Ectodermal cell (in vitro differentiated cells): ENCODE measurements at regions not wholly inside any gene's neighbourhood (a gene's known extent, or its start where the extent isn't known, plus 50 kb on each side); places are given as distances from the start of the nearest gene placed in this dataset.

Experiments used
- H3K27ac ChIP-seq: 2 replicates; pipeline ENCODE4 v1.7.0; 2013; ENCODE audit warnings: mild to moderate bottlenecking, low read depth, low read length; ENCODE audit not compliant: insufficient read depth, poor library complexity, severe bottlenecking
- H3K27me3 ChIP-seq: 2 replicates; pipeline ENCODE4 v1.7.0; 2013; ENCODE audit warnings: mild to moderate bottlenecking, low read length; ENCODE audit not compliant: insufficient read depth, control insufficient read depth, poor library complexity, severe bottlenecking
- H3K36me3 ChIP-seq: one replicate; pipeline ENCODE4 v1.7.0; 2013; ENCODE audit warnings: low read length; ENCODE audit not compliant: control insufficient read depth, insufficient read depth
- H3K4me1 ChIP-seq: one replicate; pipeline ENCODE4 v1.7.0; 2013; ENCODE audit warnings: low read length; ENCODE audit not compliant: control insufficient read depth, insufficient read depth
- H3K4me3 ChIP-seq: 2 replicates; pipeline ENCODE4 v1.7.0; 2013; ENCODE audit warnings: low read depth, low read length, control low read depth; ENCODE audit not compliant: insufficient read depth
- H3K9me3 ChIP-seq: 2 replicates; pipeline ENCODE4 v1.7.0; 2013; ENCODE audit warnings: mild to moderate bottlenecking, low read length, moderate library complexity; ENCODE audit not compliant: control insufficient read depth
- WGBS, 2 experiments: methylation state at CpG; one replicate each; pipeline ENCODE4 v1.1.7; 2013; ENCODE audit warnings: missing lambda C conversion rate in 2 of 2; 5-methylcytosine and 5-hydroxymethylcytosine counted together

GRCh38 chr3:3586336-3586735, 212.9 kb upstream of the LRRN1 start:
- Histone ChIP-seq H3K27ac (no peak overlapping the region), H3K27me3 (no peaks in the 10 kb centered on the region), H3K4me3 (no peak overlapping the region), H3K4me1 (peaks cover 4% of the 10 kb centered on the region), H3K36me3 (no peaks in the 10 kb centered on the region), H3K9me3 (no peaks in the 10 kb centered on the region)
- WGBS, 2 experiments, result 90% methylated on average over 3 of the region's 3 CpGs

GRCh38 chr3:3579658-3580057, 219.6 kb upstream of the LRRN1 start:
- Histone ChIP-seq H3K27me3 (no peaks in the 10 kb centered on the region), H3K36me3 (no peaks in the 10 kb centered on the region), H3K4me3 (no peak overlapping the region), H3K9me3 (no peaks in the 10 kb centered on the region), H3K4me1 (no peaks in the 10 kb centered on the region), H3K27ac (no peak overlapping the region)
- 99 to 100% methylated on average over 2 of the region's 2 CpGs for WGBS, 2 experiments

- H3K4me1 ChIP-seq, result no peaks in the 10 kb centered on the region
- no peaks in the 10 kb centered on the region for H3K36me3 ChIP-seq
- H3K9me3 ChIP-seq, result no peaks in the 10 kb centered on the region
- 94 to 98% methylated on average over 4 of the region's 4 CpGs for WGBS, 2 experiments
- no peaks in the 10 kb centered on the region for H3K27me3 ChIP-seq
- H3K4me3 ChIP-seq, result no peak overlapping the region
- H3K27ac ChIP-seq, result no peak overlapping the region
Observed at GRCh38 chr3:3578718-3579117, 220.5 kb upstream of the LRRN1 start.

- no peak overlapping the region for H3K4me3 ChIP-seq
- H3K9me3 ChIP-seq, result no peaks in the 10 kb centered on the region
- WGBS, 2 experiments, result 91% methylated on average over 13 of the region's 13 CpGs
- no peak overlapping the region for H3K27ac ChIP-seq
- no peaks in the 10 kb centered on the region for H3K4me1 ChIP-seq
- no peaks in the 10 kb centered on the region for H3K27me3 ChIP-seq
- no peaks in the 10 kb centered on the region for H3K36me3 ChIP-seq
Observed at GRCh38 chr3:3577823-3578222, 221.4 kb upstream of the LRRN1 start.

GRCh38 chr3:3573341-3573740, 225.9 kb upstream of the LRRN1 start:
- Histone ChIP-seq H3K27me3 (no peaks in the 10 kb centered on the region), H3K9me3 (no peaks in the 10 kb centered on the region), H3K27ac (no peak overlapping the region), H3K36me3 (no peaks in the 10 kb centered on the region), H3K4me1 (no peaks in the 10 kb centered on the region), H3K4me3 (no peak overlapping the region)
- WGBS, 2 experiments, result 100% methylated on average over 1 of the region's 1 CpG

- Histone ChIP-seq H3K27ac (no peak overlapping the region), H3K4me3 (no peak overlapping the region), H3K36me3 (no peaks in the 10 kb centered on the region), H3K27me3 (no peaks in the 10 kb centered on the region), H3K4me1 (no peaks in the 10 kb centered on the region), H3K9me3 (no peaks in the 10 kb centered on the region)
- WGBS, 2 experiments, result 88 to 91% methylated on average over 1 to 3 of the region's 4 CpGs
Observed at GRCh38 chr3:3560591-3561311, 238.5 kb upstream of the LRRN1 start.

GRCh38 chr3:3559786-3560185, 239.4 kb upstream of the LRRN1 start:
- WGBS, 2 experiments, result 87 to 90% methylated on average over 2 of the region's 2 CpGs
- Histone ChIP-seq H3K27ac (no peak overlapping the region), H3K4me3 (no peak overlapping the region), H3K4me1 (no peaks in the 10 kb centered on the region), H3K36me3 (no peaks in the 10 kb centered on the region), H3K9me3 (no peaks in the 10 kb centered on the region), H3K27me3 (no peaks in the 10 kb centered on the region)

- no peak overlapping the region for H3K27ac ChIP-seq
- no peaks in the 10 kb centered on the region for H3K27me3 ChIP-seq
- no peaks in the 10 kb centered on the region for H3K36me3 ChIP-seq
- WGBS, 2 experiments, result 86 to 92% methylated on average over 1 to 3 of the region's 3 CpGs
- H3K4me3 ChIP-seq, result no peak overlapping the region
- no peaks in the 10 kb centered on the region for H3K4me1 ChIP-seq
- peaks cover 2% of the 10 kb centered on the region for H3K9me3 ChIP-seq
Observed at GRCh38 chr3:3556078-3556477, 243.2 kb upstream of the LRRN1 start.

GRCh38 chr3:3553236-3553635, 246.0 kb upstream of the LRRN1 start:
- H3K27ac ChIP-seq, result no peak overlapping the region
- no peak overlapping the region for H3K4me3 ChIP-seq
- 95 to 98% methylated on average over 6 of the region's 6 CpGs for WGBS, 2 experiments
- H3K9me3 ChIP-seq, result peaks cover 2% of the 10 kb centered on the region
- no peaks in the 10 kb centered on the region for H3K4me1 ChIP-seq
- no peaks in the 10 kb centered on the region for H3K36me3 ChIP-seq
- no peaks in the 10 kb centered on the region for H3K27me3 ChIP-seq

GRCh38 chr3:3552761-3553160, 246.5 kb upstream of the LRRN1 start:
- Histone ChIP-seq H3K4me3 (no peak overlapping the region), H3K27me3 (no peaks in the 10 kb centered on the region), H3K27ac (no peak overlapping the region), H3K4me1 (no peaks in the 10 kb centered on the region), H3K9me3 (peaks cover 2% of the 10 kb centered on the region), H3K36me3 (no peaks in the 10 kb centered on the region)
- WGBS, 2 experiments, result 85 to 87% methylated on average over 3 of the region's 3 CpGs

- Histone ChIP-seq H3K27me3 (no peaks in the 10 kb centered on the region), H3K9me3 (peaks cover 2% of the 10 kb centered on the region), H3K4me3 (no peak overlapping the region), H3K27ac (no peak overlapping the region), H3K36me3 (no peaks in the 10 kb centered on the region), H3K4me1 (no peaks in the 10 kb centered on the region)
Observed at GRCh38 chr3:3551981-3552380, 247.2 kb upstream of the LRRN1 start.
